HFF-Myc (cell line): ENCODE measurements at regions not wholly inside any gene's neighbourhood (a gene's known extent, or its start where the extent isn't known, plus 50 kb on each side); places are given as distances from the start of the nearest gene placed in this dataset.

Source experiments
- DNase-seq: peaks from one replicate; pipeline ENCODE4 v3.0.0-alpha.2; 2011; ENCODE audit warnings: low read depth; ENCODE audit errors: extremely low read depth
- H3K4me3 ChIP-seq: replicated peaks from 2 replicates; pipeline ENCODE4 v1.5.1; 2011; ENCODE audit warnings: low read depth, mild to moderate bottlenecking, control low read depth, low read length
- TF ChIP-seq, protein P1 (sequence below): IDR thresholded peaks from 2 replicates; pipeline ENCODE4 v1.5.1; 2012; ENCODE audit warnings: mild to moderate bottlenecking, low read depth, low read length, control low read depth; ENCODE audit errors: missing control alignments

- TF ChIP-seq, protein P1, sequence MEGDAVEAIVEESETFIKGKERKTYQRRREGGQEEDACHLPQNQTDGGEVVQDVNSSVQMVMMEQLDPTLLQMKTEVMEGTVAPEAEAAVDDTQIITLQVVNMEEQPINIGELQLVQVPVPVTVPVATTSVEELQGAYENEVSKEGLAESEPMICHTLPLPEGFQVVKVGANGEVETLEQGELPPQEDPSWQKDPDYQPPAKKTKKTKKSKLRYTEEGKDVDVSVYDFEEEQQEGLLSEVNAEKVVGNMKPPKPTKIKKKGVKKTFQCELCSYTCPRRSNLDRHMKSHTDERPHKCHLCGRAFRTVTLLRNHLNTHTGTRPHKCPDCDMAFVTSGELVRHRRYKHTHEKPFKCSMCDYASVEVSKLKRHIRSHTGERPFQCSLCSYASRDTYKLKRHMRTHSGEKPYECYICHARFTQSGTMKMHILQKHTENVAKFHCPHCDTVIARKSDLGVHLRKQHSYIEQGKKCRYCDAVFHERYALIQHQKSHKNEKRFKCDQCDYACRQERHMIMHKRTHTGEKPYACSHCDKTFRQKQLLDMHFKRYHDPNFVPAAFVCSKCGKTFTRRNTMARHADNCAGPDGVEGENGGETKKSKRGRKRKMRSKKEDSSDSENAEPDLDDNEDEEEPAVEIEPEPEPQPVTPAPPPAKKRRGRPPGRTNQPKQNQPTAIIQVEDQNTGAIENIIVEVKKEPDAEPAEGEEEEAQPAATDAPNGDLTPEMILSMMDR, result no peak
- DNase-seq, result no peak
- H3K4me3 ChIP-seq, result no peak overlapping the region
These were observed 224.2 kb downstream of the CBLN1 start for GRCh38 chr16:49057391-49057790.

GRCh38 chr16:49056546-49056945 lies 225.1 kb downstream of the CBLN1 start:
- TF ChIP-seq, protein P1, result no peak
- no peak overlapping the region for H3K4me3 ChIP-seq
- DNase-seq, result no peak

DNA sequence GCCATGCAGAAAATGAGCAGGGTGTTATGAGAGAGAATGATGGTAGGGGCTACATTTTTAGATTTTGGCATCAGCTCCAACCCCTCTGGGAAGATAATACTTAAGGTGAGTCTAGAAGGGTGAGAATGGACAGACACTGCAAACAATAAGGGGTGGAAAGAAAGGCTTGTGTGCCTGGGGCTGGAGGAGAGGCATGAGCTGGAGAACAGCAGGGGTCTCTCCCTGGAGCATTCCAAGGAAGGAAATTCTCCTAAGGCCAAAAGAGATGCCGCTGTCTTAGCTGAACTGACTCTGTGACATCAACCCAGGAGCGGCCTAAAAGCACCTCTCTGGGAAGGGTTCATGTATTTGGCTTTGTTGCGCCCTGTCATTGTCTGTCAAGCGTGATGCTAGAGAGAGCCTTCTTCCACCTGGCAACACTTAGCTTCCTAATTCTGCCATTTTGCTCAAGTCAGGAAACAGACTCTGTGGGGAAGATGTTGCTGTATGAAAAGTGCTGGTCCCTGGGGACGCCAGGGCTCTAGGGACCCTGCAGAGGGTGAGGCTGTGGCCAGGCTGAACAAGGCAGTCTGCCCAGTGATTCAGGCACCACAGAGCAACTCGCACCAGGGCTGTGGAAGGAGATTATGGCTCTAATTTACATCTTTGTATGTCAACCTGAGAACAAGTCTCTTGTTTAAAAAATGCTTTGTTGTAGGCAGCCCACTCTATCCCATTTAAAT lies 225.7 kb downstream of the CBLN1 start:
- no peak for DNase-seq
- TF ChIP-seq, protein P1, result no peak
- H3K4me3 ChIP-seq, result no peak overlapping the region

DNA sequence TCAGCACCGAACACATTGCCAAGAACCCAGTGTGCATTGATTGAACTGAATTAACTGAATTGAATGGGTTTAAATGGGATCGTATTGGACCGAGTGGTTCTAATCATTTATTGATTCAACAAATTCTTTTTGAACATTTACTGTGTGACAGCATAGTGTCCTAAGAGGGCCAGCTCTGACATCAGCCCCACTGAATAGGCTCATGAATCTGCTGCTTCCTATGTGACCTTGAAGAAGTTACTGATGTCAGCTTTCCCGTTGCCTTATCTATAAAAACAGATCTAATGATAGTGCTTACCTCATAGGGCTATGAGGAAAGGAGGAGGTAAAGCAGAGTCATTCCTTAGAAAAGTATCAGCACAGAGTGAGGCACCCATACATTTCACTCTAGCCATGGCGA lies 226.3 kb downstream of the CBLN1 start:
- TF ChIP-seq, protein P1, result no peak
- no peak overlapping the region for H3K4me3 ChIP-seq
- DNase-seq, result no peak

- no peak for DNase-seq
- TF ChIP-seq, protein P1, result no peak
- H3K4me3 ChIP-seq, result no peak overlapping the region
These were observed 227.0 kb downstream of the CBLN1 start for GRCh38 chr16:49054606-49055005.

GRCh38 chr16:49052846-49053245 lies 228.8 kb downstream of the CBLN1 start:
- no peak overlapping the region for H3K4me3 ChIP-seq
- no peak for DNase-seq
- TF ChIP-seq, protein P1, result no peak

- TF ChIP-seq, protein P1, result no peak
- H3K4me3 ChIP-seq, result no peak overlapping the region
- DNase-seq, result no peak
These were observed 230.1 kb downstream of the CBLN1 start for GRCh38 chr16:49051576-49051975.
